Erythroblast (primary cell): ENCODE measurements at regions not wholly inside any gene's neighbourhood (a gene's known extent, or its start where the extent isn't known, plus 50 kb on each side); places are given as distances from the start of the nearest gene placed in this dataset.

Experiments
- DNase-seq, 2 experiments: peaks; one replicate each; lab custom pipeline; 2025; lab: John Stamatoyannopoulos, UW
- GATA1 ChIP-seq: IDR thresholded peaks from 2 replicates; pipeline ENCODE4 v1.6.1; 2011; ENCODE audit warnings: low read depth, mild to moderate bottlenecking, control low read depth, low read length, moderate library complexity
- POLR2A ChIP-seq: IDR thresholded peaks from 2 replicates; pipeline ENCODE4 v1.6.1; 2011; ENCODE audit warnings: mild to moderate bottlenecking, low read length

DNA sequence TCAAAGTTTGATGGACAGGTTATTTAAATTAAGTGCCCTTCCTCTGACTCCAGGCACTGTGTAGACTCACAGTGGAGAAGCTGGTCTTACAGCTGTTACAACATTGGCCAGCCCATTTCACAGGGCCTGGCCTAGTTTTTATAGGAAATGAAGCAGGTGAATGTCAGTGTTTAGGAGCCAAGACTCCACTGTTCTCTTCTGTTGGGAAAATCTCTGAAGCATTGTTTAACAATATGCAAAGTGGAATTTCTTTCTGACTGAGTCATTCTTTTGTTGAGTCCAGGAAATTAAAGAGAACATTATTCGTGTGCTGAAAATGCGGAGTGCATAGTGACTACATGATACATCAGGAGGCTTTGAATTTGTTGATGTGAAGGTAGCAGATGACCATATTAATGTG, 64.7 kb downstream of the ARRDC4 start:
- TF ChIP-seq POLR2A = no peak
- TF ChIP-seq GATA1 = no peak
- DNase-seq = no peak

DNA sequence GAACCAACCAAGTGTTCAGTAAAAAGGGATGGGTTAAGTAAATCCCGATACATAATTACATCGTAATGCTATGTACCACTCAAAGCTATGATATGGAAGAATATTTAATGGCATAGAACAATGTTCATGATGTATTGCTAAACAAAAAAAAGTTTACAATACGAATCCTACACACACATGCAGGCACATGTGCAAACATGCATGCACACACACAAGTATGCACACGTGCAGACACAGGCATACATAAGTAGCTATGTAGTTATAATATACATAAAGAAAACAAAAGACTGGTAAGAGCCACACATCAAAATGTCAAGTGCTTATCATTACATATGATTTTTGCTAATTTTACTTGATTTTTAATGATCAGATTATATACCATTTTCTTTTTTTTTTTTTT, 74.2 kb downstream of the ARRDC4 start:
- TF ChIP-seq GATA1 = no peak
- TF ChIP-seq POLR2A = no peak
- no peak for DNase-seq

DNA sequence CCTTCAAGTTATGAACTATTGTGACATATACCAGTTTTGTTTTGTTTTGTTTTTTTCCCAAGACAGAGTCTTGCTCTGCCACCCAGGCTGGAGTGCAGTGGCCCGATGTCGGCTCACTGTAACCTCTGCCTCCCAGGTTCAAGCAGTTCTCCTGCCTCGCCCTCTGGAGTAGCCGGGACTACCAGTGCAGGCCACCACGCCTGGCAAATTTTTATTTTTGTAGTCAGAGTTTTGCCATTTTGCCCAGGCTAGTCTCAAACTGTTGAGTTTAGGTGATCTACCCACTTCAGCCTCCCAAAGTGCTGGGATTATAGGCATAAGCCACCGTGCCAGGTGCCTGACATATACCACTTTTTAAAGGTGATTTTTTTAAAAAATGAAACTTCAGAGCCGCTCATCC, 74.6 kb downstream of the ARRDC4 start:
- DNase-seq = no peak
- no peak for TF ChIP-seq POLR2A
- TF ChIP-seq GATA1 = no peak

DNA sequence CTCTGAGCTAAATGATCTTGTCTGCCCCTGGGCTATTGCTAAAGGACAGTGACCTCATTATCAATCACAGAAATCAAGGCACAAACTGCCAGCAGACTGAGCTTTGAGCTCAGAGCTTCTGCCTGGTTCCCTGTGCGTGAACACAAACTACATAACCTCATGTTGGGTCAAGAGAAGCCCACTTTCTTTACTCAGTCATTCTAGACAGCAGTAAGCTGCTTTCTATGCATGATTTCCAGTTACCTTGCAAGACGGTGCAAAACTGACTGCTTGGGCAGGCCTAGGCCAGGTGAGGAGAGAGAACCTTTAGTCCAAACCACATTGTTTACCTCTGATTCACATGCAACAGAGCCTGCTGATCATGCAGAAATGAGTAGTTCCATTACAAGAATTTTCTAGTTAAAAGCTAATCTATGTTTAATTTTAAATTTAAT, 75.1 kb downstream of the ARRDC4 start:
- DNase-seq = no peak
- no peak for TF ChIP-seq GATA1
- no peak for TF ChIP-seq POLR2A

DNA sequence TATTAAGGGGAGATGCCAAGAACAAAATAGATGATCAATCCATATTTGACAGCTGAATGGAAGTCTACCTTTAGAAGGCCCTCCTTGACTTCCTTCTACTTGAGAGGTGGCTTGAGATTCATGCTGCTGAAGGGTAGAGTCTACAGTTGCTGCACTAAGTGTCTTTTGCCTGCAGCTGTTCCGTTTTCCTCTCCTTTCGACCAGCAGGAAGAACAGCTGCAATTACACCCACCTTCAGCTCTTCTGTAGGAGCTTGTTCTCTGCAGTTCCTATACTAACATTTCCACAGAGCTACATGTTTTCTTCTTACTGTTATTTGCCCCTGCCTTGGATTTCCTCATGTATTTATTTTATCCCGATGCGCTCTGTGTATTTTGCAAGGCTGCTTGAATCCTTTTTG, 79.1 kb downstream of the ARRDC4 start:
- TF ChIP-seq GATA1 = no peak
- no peak for TF ChIP-seq POLR2A
- DNase-seq = no peak

DNA sequence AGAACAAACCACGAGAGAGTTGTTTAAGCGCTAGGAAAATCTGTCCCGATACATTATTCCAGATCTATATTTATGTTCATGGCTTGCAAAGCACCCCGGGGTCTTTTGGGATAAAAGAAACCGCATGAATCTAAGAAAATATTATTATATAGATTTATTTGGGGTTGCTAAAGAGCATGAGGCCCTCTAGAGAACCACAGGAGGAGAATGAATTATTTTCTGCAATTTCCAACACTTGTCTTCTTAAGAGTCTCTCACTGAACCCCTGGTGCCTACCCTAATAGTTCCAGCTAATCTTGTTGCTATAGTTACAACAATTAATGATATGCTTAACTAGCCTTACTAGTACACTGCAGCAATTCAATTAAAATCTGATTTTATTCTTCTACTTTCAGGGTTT, 79.6 kb downstream of the ARRDC4 start:
- no peak for TF ChIP-seq GATA1
- no peak for TF ChIP-seq POLR2A
- no peak for DNase-seq

DNA sequence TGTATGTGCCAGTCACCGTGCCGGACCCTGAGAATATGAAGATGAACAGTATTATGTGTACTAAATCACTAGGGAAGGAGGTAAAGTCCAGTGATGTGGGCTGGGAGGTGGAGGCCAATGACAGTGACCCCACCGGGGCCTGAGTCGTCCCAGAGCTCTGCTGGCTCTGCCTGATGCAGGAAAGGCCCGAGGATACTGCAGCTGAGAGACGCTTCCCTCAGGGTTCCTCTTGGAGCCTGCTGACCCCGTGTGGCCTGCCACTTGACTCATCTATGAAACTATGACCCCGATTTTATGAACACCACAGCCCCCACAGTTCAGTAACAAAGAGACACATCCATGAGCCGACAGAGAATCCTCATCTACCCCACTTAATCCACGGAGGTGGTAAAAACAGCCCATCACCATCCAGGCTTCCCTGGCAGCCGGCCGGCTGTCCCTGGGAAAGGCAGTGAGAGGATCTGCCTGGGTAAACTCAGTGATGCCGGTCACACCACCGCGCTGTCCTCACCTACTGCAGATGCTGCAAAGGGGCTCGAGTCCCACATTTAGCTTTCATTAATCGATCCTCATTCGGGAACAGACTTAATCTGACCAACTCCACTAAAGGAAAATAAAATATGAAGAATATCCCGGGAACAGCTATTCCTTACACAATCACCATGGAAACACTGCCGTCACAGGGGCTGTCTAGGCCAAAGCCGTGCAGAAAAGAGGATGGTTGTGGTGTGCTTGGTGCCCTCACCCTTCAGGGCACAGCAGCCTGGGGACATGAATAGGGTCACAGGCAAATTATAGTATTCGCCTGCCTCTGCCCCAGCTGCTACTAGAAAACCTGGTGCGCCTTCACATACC, 82.9 kb downstream of the ARRDC4 start:
- DNase-seq = no peak
- TF ChIP-seq GATA1 (no peak), POLR2A (no peak)

DNA sequence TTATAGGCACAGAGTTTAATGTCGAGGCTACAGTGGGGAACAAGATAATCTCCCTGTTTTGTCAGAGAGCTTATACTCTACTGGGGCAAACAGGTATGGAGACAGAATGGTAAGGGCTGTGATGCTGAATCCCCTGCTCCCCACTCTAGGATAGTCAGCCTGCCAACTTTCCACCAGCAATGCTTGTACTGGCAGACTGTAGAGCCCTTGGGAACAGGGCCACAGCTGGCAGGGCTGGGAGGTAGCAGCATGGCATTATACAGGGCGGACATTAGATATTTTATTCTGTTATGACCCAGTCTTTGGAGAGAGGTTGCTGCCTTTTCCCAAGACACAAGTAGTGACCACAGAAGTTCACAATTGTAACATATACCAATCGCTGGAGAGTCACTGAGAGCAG, 91.2 kb downstream of the ARRDC4 start:
- TF ChIP-seq POLR2A = no peak
- no peak for TF ChIP-seq GATA1
- DNase-seq = no peak

DNA sequence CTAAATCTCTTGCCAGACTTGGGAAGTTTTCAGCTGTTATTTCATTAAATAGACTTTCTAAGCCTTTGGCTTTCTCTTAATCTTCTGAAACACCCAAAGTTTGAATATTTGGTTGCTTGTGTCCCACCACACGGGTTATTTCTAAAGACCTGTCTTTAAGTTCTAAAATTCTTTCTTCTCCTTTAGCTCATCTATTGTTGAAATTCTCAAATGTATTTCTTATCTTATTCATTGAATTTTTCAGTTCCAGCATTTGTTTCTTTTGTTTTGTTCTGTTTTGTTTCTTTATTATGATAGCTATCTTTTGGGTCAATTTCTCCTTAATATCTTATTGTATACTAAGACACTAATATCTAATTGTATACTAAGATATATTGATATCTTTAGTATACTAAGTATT, 97.0 kb downstream of the ARRDC4 start:
- no peak for TF ChIP-seq POLR2A
- no peak for TF ChIP-seq GATA1
- no peak for DNase-seq

DNA sequence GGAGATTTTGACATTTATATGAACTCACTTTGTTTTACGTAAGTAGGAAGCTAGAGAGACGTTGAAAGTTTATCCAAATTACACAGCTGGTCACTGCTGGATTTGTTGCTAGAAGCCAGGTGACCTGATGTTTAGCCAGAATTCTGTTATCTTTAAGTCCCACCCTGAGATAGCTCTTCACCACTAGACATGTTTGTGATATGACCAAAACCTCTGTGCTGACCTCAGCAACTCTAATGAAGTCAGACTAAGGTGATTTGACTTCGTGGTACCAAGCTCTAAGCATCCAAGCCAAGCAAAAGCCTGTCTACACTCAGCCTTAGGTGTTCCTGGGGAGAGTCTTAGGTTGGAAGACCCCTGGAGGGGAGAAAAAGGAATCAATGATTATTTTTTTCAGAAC, 102.4 kb downstream of the ARRDC4 start:
- DNase-seq = no peak
- no peak for TF ChIP-seq POLR2A
- no peak for TF ChIP-seq GATA1

DNA sequence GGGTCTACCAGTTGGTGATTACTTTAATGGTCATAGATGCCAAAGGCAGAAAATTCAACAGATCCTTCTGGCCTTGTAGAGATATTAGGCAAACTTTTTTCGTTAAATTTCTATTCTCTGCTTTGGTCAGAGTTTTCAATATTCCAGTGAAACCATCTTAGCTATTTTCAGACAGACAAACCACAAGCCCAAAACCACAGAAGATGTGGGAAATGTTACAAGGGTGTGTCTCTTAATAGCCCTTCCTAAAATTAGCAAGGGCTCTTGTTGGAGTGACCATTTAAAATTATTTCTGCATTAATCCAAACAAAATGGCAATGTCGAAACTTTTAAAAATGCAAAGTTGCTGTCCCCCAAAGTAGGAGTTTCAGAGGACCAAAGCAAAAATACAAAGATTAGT, 102.8 kb downstream of the ARRDC4 start:
- DNase-seq = no peak
- TF ChIP-seq POLR2A (no peak), GATA1 (no peak)

DNA sequence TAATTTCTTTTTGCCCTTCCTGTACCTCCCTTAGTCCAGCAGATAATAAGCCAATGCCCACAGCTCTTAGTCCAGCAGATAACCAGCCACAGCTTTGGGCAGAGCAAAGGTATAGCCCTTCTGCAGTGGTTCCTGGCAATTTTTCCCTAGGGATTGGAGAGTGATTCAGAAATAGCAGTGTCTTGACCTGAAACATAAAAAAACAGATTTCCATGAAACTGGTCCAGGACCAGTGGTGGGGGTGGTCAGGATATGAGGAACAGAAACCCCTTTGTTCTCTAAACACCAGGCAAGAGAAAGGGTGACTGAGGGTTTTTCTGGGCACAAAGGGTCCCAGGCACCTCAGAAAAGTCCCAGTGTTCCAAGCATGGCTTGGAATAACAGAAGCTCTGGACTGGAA, 103.4 kb downstream of the ARRDC4 start:
- no peak for DNase-seq
- TF ChIP-seq GATA1 (no peak), POLR2A (no peak)

DNA sequence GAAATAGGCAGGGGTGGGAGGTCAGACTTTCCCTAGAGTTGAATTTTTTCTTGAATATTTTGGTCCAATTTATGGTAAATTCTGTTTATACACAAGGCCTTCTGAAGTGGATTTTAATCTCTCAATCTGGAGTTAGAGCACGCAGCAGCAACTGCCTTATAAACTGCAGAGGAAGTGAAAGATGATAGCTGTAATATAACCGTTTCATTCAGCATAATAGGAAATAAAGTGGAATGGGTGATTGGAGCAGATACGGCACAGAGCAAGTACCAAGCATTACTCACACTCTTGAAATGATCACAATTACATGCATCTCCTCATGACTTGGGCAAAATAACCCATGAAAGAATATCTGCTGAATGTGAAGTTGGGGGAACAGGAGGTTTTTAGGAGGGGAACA, 106.8 kb downstream of the ARRDC4 start:
- DNase-seq = no peak
- no peak for TF ChIP-seq GATA1
- no peak for TF ChIP-seq POLR2A

DNA sequence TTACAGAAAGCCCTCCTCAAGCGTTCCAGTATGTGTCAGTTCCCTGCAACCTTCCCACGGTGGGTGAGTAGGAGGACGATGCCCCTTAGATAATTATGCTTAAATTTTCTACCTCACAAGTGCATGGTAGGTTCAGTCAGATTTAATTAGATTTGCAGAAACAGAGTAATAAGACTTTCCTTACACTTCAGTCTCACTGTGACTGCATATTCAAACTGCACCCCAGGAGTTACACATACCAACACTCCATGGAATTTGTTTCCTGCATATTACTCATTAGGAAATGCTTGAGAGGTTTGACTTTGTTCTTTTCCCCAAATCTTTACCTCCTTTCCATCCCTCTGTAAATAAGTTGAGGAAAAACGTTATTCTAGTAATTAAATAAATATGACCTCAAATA, 108.8 kb downstream of the ARRDC4 start:
- no peak for DNase-seq
- TF ChIP-seq GATA1 (no peak), POLR2A (no peak)

DNA sequence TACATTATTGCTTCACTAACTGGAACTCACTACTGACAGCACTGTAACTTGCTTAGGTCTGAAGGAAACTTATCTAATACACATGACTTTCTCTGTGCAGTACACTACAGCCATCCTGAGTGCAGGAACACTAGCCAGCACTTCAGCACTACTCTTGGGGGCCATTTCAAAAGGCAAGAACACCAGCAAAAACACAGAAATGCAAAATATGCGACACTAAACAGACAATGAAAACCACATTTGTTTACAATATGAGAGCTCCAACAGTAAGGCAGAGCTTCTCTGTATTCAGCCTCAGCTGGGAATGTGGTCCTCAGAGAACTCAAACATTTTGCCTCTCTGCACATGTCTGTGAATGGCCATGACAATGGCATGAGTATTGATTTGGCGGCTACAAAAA, 109.6 kb downstream of the ARRDC4 start:
- no peak for DNase-seq
- TF ChIP-seq GATA1 = no peak
- TF ChIP-seq POLR2A = no peak

DNA sequence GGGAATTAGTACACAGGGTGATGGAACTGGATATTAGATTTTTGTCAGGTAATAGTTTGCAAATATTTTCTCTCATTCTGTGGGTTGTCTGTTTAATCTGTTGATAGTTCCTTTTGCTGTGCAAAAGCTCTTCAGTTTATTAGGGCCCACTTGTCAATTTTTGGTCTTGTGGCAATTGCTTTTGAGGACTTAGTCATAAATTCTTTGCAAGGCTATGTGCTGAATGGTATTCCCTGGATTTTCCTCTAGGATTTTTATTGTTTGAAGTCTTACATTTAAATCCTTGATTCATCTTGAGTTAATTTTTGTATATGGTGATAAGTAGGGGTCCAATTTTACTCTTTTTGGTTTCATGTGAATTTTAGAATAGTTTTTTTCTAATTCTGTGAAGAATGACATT, 111.3 kb downstream of the ARRDC4 start:
- DNase-seq = no peak
- TF ChIP-seq GATA1 = no peak
- TF ChIP-seq POLR2A = no peak
